Loucy (cell line): ENCODE measurements at regions not wholly inside any gene's neighbourhood (a gene's known extent, or its start where the extent isn't known, plus 50 kb on each side); places are given as distances from the start of the nearest gene placed in this dataset.

Source experiments
- CTCF ChIP-seq: fragments of 200-600 bp; sonication (generic); conservative IDR thresholded peaks from 2 replicates; pipeline ENCODE4 v1.5.1; 2014; ENCODE audit warnings: mild to moderate bottlenecking, antibody characterized with exemption, low read length
- EZH2phosphoT487 ChIP-seq: fragments of 200-600 bp; IDR thresholded peaks from 2 replicates; pipeline ENCODE4 v1.6.1; 2018; ENCODE audit warnings: antibody characterized with exemption, mild to moderate bottlenecking, moderate library complexity, borderline replicate concordance

DNA sequence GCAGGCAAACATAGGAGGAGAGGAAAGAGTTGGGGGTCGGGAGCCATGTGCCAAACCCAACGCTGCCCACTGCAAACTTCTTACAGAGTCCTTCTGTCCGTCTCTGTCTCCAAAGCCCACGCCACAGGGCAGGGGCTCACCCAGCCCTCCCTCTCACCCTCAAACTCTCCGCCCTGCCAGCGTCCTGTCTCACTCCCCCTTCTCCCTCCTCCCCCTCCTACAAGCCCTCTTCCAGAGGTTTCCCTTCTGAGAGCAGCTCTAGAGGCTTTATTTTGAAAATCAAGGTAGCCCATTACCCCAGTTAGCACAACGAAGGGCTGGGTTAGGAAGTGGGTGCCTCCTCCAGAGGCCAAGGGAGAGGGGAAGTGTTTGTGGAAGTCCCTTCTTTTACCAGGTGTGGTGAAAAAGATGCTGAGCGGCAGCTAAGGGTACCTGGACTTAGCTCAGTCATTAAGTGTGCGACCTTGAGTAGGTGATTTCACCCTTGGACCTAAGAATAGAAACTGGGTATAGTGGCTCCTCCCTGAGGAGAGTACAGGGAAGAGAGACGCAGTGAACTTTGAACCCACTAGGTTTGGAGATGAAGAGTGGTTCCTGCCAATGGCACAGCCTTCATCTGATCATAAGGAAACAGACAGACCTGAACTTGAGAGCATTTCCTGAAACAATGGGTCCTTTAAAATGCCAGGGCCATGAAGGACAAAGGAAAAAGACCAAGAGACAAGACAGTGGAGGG, 123.8 kb downstream of the BANF2 start:
- TF ChIP-seq CTCF: no peak
- no peak for TF ChIP-seq EZH2phosphoT487
